K562 (cell line): ENCODE measurements at regions not wholly inside any gene's neighbourhood (a gene's known extent, or its start where the extent isn't known, plus 50 kb on each side); places are given as distances from the start of the nearest gene placed in this dataset.

Source experiments
- CBX1 ChIP-seq: sonication (generic); IDR thresholded peaks from 2 replicates; pipeline ENCODE4 v1.6.1; 2016; ENCODE audit warnings: antibody characterized with exemption, low read depth, mild to moderate bottlenecking
- CBX8 ChIP-seq: fragments of 200-600 bp; sonication (generic); IDR thresholded peaks from 2 replicates; pipeline ENCODE4 v1.6.1; 2012; ENCODE audit warnings: borderline replicate concordance, mixed run types, low read depth, mild to moderate bottlenecking, moderate library complexity, mixed read lengths, low read length, control low read depth, inconsistent platforms; ENCODE audit not compliant: poor library complexity, severe bottlenecking; ENCODE audit errors: extremely low read depth
- CTCF ChIP-seq, 3 experiments: IDR thresholded peaks in 2 of 3; conservative IDR thresholded peaks in 1 of 3; 2 replicates each; pipeline ENCODE4 v1.5.1; 2011 to 2012; ENCODE audit warnings: low read length in 3 of 3, mild to moderate bottlenecking in 3 of 3, control low read depth in 2 of 3, improper control_type of control experiment in 1 of 3, inconsistent platforms in 1 of 3, low read depth in 1 of 3, mixed read lengths in 1 of 3, moderate library complexity in 1 of 3; ENCODE audit not compliant: insufficient read depth in 2 of 3
- MAFK ChIP-seq: IDR thresholded peaks from 2 replicates; pipeline ENCODE4 v1.6.1; 2011; ENCODE audit warnings: low read length, improper control_type of control experiment
- PHB2 ChIP-seq: fragments of 450-650 bp; IDR thresholded peaks from 2 replicates; pipeline ENCODE4 v1.6.1; 2017; ENCODE audit warnings: low read depth
- RAD21 ChIP-seq, 2 experiments: fragments of 250-450 bp in 1 of 2; fragments of 450-650 bp in 1 of 2; sonication (Bioruptor Pico) in 1 of 2; formaldehyde crosslinking in 1 of 2; IDR thresholded peaks in 1 of 2; conservative IDR thresholded peaks in 1 of 2; 2 replicates each; pipeline versions ENCODE4 v1.4.0 to v1.8.0; 2020 to 2022; ENCODE audit warnings: mild to moderate bottlenecking in 2 of 2, moderate library complexity in 1 of 2
- TF ChIP-seq, protein P1 (sequence below): IDR thresholded peaks from 2 replicates; pipeline ENCODE4 v1.6.1; 2016; ENCODE audit warnings: missing genetic modification characterization, missing compliant biosample characterization
- TF ChIP-seq, protein P2 (sequence below): sonication (generic); formaldehyde crosslinking; IDR thresholded peaks from 2 replicates; pipeline ENCODE4 v1.8.0; 2022; ENCODE audit warnings: missing genetic modification reagents, mild to moderate bottlenecking, borderline replicate concordance

DNA sequence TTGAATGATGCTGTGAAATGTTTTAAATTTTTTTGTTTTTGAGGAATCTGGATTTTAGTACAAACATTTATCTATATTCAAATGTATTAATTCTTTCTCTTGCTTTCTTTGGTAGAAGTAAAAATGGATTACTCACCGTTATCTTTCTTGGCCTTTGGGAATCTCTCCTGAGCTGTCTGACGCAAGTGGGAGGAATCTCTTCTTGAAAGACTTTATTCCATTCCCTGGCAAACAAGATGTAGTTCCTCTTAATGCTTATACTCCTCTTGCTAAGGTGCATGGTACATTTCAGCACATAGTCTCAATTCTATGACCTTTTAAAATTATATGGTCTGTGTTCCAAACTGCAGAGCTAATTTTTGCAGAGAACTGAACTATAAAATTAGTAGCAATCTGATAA, 246.2 kb upstream of the SLC10A2 start:
- TF ChIP-seq PHB2 (no peak), RAD21 (CRISPR knock-in tag; conservative IDR thresholded peaks at IDR 0.05 in 1 of 2, IDR thresholded peaks at IDR 0.05 in 1 of 2) (no peak), CBX1 (no peak), MAFK (no peak), CBX8 (no peak), CTCF (IDR thresholded peaks at IDR 0.05 in 2 of 3, conservative IDR thresholded peaks at IDR 0.05 in 1 of 3; ENCODE audit: insufficient read depth in 2 of 3, low read depth in 1 of 3, low read length in 3 of 3) (no peak)
- TF ChIP-seq, protein P1, sequence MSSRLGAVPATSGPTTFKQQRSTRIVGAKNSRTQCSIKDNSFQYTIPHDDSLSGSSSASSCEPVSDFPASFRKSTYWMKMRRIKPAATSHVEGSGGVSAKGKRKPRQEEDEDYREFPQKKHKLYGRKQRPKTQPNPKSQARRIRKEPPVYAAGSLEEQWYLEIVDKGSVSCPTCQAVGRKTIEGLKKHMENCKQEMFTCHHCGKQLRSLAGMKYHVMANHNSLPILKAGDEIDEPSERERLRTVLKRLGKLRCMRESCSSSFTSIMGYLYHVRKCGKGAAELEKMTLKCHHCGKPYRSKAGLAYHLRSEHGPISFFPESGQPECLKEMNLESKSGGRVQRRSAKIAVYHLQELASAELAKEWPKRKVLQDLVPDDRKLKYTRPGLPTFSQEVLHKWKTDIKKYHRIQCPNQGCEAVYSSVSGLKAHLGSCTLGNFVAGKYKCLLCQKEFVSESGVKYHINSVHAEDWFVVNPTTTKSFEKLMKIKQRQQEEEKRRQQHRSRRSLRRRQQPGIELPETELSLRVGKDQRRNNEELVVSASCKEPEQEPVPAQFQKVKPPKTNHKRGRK, result no peak
- TF ChIP-seq, protein P2, sequence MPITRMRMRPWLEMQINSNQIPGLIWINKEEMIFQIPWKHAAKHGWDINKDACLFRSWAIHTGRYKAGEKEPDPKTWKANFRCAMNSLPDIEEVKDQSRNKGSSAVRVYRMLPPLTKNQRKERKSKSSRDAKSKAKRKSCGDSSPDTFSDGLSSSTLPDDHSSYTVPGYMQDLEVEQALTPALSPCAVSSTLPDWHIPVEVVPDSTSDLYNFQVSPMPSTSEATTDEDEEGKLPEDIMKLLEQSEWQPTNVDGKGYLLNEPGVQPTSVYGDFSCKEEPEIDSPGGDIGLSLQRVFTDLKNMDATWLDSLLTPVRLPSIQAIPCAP (CRISPR knock-in tag), result no peak
